NCI-H1105 (cell line): ENCODE measurements at regions not wholly inside any gene's neighbourhood (a gene's known extent, or its start where the extent isn't known, plus 50 kb on each side); places are given as distances from the start of the nearest gene placed in this dataset.
"Not testable (repeated sequence)": the region's sequence is repeated elsewhere in the genome, so short reads cannot be mapped to it uniquely, and the experiment has no call there.

Source experiments
- DNase-seq: peaks from one replicate; lab custom pipeline; 2025; lab: John Stamatoyannopoulos, UW

DNA sequence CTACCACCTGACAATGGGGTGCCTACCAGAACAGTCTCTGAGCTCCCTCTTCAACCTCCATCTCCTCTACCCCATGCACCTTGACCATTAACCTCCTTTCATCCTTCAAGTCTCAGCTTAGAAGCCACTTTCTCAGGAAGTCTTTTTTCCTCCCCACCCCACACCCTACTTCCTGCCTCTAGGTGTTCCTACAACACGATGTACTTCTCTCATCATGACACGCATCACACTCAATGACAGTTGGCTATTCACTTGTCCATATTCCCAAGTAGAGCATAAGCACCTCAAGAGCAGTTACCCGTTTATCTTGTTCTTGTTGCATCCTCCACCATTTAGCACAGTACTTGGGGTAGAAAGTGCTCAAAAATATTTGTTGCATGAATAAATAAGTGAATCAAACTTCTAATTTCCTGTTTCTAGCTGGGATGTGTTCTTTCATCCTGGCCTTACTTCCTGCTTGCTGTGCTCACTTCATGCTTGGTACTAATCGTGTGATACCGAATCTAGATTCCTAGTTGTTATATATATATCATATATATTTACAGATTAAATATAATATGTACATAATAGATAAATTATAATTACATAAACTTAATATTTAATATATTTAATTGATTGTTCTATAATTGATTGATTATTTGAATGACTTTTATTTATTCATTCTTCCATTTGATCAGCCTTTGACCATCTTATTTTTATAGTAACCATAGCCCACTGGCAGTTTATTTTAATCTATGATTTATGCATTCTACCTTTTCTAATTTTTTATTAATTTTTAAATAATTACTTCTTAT lies 177.5 kb upstream of the TMEM45B start:
- DNase-seq: no peak

DNA sequence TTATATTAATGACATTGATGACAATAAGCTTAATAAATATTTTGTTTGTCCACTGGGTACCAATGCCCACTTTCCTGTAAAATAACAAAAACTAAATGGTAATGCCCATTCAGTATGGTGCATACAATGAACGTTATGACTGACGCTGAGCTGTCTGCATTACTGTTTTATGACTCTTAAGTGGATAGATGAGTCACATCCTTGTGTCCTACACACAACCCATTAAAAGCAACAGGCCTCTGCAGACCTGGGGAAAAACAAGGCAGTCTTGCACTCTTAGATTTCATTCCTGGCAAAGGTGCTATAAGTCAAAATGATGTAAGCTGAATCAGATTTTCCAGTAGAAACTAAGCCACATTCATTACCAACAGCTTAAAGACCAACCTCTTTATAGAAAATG lies 176.3 kb upstream of the TMEM45B start:
- no peak for DNase-seq

DNA sequence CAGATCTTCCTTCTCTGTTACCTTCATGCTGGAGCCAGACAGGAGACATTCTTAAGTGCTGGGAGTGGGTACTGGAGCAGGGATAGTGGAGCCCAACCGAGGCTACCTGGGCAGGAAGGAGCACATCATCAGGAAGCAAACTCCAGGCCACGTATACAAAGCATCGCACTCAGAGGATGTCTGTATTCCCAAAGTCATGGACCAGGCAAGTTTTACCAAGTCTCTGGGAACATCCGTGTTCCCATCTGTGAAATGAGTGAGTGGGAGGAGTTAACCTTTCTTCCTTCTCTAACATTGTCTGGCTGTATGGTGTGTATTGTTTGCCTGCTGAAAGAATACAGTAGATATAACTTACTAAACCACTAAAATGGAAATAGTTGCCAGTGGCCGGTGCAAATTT lies 175.0 kb upstream of the TMEM45B start:
- no peak for DNase-seq

DNA sequence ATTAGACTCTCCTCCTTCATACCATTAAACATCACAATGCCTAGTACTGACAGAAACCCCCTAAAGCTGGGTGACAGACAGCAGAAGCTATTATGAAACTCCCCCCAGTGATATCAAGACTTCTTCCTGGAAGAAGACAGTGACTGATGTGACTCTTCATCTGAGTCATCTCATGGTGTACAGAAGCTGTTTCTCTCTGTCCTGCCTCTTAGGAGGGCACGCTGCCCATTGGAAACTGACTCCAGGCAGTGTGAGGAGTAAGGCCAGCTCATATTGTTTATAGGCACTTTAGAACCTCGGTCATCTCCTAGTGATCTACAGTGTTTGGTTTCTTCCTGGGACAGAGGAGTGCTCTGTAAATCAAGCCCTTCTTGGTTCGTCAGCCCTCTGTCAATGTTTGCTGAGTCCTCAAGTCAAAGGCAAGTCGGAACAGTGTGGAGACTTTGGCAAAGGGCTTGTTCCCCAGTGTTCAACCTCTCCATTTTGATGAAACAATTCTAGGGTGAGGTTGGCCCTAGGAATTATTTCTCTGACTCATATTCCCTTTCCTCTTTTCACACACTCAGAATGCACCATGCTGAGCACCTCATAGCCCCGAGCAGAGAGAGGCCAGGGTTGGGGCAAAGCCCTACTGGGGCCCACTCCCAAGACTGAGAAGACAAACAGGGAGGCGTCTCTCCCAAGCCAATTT lies 172.5 kb upstream of the TMEM45B start:
- DNase-seq: no peak

DNA sequence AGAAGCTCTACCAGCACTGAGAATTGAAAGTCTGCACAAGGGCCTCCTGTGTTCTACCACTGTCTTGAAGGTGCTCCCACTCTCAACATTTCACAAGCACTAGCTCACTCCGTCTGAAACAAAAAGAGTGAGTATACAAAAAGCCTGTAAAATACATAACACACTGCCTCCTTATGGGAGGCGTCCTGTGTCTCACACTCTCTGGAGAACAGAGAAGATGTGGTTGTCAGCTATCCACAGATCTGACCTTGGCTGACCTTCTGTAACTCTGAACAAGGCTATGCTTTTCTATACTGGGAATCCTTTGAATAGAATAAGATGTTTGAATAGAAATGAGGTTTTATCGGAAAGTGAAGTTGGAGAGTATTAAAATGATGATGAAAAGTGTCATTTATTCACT lies 171.3 kb upstream of the TMEM45B start:
- no peak for DNase-seq

DNA sequence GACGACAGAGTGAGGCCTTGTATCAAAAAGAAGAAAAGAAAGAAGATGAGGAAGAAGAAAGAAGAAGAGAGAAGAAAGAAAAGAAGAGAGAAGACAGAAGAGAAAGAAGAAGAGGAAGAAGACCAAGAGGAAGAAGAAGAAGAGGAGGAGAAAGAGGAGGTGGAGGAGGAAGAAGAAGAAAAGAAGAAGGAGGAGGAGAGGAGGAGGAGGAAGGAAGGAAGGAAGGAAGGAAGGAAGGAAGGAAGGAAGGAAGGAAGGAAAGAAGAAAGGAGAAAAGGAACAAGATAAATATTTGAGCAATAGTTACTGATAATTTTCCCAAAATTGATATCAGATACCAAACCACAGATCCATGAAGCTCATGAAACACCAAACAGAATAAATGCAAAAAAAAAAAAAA lies 169.7 kb upstream of the TMEM45B start:
- no peak for DNase-seq

DNA sequence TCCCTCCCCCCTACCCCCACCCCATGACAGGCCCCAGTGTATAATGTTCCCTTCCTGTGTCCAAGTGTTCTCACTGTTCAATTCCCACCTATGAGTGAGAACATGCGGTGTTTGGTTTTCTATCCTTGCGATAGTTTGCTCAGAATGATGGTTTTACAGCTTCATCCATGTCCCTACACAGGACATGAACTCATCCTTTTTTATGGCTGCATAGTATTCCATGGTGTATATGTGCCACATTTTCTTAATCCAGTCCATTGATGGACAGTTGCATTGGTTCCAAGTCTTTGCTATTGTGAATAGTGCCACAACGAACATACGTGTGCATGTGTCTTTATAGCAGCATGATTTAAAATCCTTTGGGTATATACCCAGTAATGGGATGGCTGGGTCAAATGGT lies 165.6 kb upstream of the TMEM45B start:
- not testable (repeated sequence) for DNase-seq

DNA sequence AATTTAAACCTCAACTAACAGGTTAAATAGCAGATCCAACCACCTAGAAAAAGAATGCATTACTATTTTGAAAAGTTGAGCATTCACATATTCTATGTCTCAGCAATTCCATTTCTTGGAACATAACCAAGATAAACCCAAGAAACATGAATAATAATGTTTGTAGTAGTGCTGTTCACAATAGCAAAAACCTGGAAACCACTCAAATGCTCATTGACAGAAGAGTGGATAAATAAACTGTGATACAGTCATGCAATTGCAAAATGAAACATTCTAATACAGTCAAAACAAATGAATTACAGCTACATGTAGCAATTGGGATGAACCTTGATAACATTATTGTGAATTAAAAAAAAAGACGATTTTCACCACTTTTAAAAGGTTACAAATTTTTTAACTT lies 162.8 kb upstream of the TMEM45B start:
- DNase-seq: no peak

DNA sequence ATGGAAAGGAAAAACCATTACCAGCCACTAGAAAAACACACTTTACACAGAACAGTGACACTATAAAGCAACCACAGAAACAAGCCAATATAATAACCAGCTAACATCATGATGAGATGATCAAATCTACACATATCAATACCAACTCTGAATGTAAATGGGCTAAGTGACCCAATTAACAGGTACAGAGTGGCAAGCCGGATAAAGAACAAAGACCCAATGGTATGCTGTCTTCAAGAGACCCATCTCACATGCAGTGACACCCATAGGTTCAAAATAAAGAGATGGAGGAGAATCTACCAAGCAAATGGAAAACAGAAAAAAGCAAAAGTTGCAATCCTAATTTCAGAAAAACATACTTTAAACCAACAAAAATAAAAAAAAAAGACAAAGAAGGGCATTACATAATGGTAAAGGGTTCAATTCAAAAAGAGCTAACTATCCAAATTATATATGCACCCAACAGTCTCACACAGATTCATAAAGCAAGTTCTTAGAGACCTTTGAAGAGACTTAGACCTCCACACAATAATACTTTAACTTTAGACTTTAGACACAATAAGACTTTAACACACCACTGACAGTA lies 160.3 kb upstream of the TMEM45B start:
- no peak for DNase-seq

DNA sequence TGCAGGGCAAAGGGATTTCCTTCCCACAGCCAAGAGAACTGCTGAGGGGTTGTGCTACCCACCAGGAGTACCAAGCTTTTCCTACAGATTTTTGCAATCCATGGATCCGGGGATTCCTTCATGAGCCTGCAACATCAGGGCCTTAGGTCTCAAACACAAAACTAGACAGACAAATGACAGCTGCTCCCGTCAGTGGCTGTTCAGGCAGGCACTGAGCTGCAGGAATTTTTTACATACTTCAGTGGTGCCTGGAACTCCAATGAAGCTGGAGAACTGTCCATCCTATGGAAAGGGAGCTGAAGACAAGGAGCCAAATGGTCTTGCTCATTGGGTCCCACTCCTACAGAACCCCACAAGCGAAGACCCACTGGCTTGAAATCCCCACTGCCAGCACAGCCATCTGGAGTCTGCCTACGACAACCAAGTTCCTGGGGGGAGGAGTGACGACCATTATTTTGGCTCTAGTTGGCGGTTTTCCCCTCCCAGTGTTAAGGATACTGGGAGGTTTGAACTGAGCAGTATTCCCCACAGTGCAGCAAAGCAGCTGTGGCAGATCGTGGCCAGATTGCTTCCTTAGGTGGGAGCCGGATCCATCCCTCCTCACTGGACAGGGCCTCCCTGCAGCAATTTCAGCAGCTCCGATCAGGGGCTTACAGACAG lies 157.7 kb upstream of the TMEM45B start:
- DNase-seq: no peak

DNA sequence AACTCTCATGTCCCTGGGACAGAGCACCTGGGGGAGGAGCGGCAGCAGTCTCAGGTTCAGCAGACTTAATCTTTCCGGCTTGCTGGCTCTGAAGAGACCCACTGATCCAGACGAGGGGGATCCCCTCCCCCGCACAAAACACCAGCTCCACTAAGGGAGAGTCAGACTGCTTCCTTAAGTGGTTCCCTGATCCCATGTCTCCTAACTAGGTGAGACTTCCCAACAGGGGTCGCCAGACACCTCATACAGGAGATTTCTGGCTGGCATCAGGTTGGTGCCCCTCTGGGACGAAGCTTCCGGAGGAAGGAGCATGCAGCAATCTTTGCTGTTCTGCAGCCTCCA lies 157.2 kb upstream of the TMEM45B start:
- no peak for DNase-seq

DNA sequence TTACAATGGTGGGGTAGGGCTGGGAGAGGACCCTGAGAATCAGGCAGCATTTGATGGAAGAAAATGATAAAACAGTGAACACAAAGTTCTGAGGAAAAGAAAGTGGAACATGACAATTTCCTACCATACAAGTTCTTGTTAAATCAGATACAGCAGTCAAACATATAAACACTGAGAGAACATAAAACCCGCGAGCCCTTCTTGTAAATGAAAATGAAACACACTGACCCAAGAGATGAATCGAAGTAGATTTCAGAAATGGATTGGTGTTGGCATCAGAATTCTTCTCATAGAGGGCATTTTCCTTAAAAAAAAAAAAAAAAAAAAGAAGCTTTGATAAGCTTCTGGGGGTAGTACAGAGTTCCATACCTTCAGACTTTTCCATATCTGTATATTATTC lies 134.7 kb upstream of the TMEM45B start:
- no peak for DNase-seq

DNA sequence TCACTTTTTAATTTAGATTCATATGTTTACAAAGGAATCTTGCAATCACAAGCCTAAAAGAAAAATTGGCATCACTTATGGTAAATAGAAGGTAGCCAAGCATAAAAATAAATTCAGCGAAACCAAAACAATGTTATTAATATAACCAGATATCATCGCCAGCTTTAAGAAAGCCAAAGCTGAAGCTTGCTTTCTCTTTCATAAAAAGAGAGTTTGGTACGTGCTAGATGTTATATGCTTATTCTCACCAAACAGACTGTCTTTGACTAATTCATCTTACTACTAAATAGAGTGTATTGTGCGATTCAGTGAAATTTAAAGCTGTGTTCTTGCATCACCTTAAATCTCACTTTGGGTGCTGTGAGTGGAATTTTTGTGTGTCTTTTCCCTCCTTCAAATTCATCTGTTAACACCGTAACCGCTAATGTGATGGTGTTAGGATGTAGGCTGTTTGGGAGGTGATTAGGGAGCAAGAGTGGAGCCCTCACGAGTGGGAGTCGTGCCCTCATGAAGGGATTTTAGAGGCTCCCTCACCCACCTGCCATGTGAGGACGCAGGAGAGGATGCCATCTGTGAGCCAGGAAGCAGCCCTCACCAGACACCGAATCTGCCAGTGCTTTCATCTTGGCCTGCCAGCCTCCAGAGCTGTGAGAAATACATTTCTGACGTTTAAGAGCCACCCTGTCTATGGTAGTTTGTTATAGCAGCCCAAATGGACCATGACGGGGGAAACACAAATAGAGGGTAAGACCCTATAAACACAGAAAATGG lies 134.1 kb upstream of the TMEM45B start:
- DNase-seq: no peak

DNA sequence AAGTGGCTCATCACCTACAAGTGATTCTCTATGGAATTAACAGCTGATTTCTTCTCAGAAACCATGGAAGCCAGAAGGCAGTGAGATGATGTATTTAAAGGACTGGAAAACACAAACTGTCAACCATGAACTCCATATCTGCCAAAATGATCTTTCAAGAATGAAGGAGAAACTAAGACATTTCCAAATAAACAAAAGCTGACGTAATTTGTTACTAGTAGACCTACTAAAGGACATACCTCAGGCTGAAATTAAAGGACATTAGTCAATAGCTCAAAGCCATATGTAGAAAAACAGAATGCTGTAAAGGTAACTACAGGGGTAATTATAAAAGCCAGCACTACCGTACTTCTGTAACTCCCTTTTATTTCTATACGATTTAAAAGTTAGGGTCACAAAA lies 129.4 kb upstream of the TMEM45B start:
- DNase-seq: no peak

DNA sequence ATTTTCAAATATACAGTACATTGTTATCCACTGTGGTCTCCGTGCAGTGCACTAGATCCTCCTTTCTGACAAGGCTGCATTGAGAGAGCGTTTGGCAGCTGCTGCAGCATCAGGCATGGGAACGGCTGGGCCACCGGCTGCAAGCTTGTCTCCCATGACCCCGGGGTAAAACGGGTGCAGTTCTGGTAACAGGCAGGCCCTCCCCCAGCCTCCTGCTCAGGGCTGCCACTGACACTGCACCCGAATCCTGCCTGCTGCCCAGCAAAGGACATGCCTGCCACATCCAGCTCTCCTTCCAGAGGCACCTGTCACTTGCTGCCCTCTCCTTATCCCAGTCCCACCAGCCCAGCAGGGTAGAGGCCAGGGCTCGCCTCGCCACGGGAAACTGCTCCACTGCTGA lies 124.5 kb upstream of the TMEM45B start:
- DNase-seq: no peak

DNA sequence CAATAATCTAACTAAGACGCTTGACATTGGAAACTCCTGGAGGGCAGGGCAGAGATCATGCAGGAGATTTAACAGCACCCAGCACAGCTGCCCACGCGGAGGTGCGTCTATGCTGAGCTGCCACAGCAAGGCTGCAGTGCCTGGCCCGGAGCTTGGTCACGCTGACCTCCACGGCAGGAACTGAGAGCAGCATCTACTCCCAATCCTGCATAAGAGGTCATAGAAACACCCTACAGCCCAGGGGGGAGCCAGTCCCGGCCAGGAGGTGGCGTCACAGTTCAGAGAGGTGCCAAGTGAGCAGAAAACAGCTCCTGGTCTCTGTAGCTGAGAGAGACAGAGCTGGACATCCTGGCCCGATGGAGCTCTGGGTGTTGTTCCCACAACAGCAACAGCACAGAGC lies 121.1 kb upstream of the TMEM45B start:
- no peak for DNase-seq

DNA sequence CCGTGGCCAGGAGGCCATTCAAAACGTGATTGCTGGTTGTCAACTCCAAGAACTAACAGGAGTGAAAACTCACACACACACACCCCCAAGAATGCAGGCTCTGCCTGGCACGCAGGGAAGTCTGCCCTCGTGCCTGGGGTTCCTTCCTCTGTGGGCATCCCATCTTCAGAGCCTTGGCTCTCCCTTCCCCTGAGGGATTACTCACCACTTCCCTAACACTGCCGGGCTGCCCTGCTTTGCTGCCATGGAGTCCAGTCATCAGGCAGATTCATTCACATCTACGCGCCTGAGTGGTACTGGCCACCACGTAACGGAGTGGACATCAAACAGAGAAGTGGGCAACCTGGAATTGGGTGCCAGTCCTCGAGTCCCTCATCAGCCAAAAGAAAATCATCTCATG lies 120.7 kb upstream of the TMEM45B start:
- no peak for DNase-seq

DNA sequence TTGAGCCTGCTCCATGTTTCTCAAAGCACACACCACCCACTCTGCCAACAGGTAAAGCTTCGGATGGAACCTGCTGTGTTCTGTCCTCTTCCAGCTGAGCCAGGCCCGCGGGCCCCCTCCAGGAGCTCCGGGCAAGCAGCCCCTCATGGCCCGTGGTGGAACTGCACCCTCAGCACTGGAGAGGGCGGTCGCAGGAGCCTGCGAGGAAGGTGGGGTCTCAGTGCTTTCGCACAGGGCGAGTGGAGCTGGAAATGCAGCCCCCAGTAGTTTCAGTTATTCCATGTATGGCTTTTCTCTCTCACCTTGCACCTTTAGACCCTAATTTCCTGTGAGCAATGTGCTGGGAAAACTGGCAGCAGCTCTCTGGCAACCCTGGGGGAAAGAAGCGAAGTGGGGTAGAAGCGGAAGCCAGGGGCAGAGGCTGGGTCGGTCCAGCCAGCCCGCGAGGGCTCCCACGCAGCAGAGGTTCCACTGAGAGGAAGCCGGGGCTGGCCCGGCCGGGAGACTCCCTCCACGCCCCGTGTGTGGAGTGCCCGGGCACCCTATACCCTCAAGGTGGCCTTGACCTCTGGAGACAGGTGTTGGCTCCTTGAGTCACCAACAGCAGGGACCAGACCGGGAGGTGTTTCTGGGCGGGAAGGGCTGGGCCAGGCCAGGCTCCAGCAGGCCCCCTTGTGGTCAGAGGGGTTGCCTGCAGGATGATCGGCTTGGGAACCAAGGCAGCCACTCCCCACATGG lies 119.9 kb upstream of the TMEM45B start:
- DNase-seq: no peak

DNA sequence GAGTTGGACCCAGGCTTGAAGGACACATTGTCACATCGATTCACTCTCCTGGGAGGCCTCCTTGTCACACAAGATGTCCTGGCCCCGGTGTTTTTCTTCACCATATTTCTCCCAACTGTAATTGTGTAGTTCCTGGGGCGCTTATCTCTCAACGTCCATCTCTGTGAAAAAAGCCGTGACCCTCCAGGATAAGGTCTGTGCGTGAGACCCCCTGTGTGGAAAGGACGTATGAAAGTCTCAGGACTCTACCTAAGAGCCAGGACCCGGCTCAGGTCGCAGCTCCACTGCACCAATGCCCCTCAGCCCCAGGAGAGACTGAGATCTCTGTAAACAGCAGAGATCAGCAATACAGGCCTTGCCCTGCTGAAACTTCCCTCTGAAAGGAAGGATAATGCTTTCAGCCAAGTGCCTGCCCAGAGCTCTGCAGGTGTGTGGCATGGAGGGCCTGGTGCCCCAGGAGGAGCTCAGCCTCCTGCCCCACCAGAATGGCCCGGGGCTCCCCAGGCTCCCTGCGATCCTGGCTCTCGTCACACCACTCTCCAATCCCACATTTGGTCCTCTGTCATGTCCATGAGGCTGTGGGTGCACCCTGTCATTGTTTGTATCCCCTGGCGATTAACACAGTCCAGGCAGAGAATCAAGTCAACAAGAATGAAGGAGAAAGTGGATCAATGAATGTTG lies 119.2 kb upstream of the TMEM45B start:
- no peak for DNase-seq

DNA sequence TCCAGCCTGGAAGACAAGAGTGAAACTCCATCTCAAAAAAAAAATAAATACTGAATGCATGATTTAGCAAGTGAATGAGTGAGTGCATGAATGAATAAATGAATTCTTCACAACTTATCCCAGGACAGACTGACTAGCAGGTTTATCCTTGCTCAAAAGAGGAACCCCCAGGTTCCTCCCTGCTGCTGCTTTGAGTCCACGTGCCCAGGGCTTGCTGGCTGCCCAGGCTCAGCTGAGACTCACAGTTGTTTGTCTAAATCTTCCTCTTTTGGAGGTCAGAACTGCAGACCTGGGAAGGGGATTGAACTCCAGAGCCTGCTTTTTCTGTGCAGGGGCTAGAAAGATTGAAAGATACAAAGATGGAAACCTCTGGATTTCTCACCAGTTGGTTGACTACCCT lies 117.4 kb upstream of the TMEM45B start:
- DNase-seq: no peak

DNA sequence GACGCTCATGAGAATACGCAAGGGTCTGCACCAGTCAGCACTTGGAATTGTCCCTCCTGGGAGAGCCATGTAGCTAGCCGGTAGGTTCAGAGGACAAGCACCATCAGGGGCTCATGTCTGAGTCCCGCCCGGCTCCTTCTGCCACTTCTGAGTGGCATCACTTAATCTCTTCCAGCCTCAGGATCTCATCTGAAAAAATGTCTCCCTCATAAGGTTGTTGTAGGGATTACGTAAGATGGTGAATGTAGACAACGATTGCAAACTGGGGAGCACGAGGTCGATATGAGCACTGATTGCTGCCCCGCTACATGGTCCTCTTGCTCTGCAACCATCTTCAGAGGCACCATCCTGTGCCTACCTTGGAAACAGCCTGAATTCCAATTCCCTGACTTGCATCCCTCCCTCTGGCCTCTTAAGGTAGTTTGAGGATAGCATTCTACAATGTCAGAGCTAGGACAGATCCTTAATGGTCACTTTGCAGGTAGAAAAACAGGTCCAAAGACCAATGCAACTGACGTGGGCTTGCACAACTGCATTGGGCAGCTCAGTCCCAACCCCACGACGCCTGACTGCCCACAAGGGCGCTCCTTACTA lies 115.8 kb upstream of the TMEM45B start:
- DNase-seq: no peak
